HG02884 (cell line): ENCODE measurements at regions not wholly inside any gene's neighbourhood (a gene's known extent, or its start where the extent isn't known, plus 50 kb on each side); places are given as distances from the start of the nearest gene placed in this dataset.
A peak's percentile ranks its signal among the peaks of the same experiment; 100 is the strongest.

Source experiments
- ATAC-seq: cut with Tn5 transposase; IDR thresholded peaks from one replicate; pipeline ENCODE4 v1.9.1; 2021; ENCODE audit warnings: mild to moderate bottlenecking, moderate library complexity; ENCODE audit not compliant: unreplicated experiment

- ATAC-seq, result no peak
Observed at GRCh38 chrX:7409866-7410265, 261.9 kb upstream of the PUDP start.

- no peak for ATAC-seq
Observed at GRCh38 chrX:7399373-7399772, 251.4 kb upstream of the PUDP start.

- no peak for ATAC-seq
Observed at GRCh38 chrX:7390441-7390840, 242.5 kb upstream of the PUDP start.

DNA sequence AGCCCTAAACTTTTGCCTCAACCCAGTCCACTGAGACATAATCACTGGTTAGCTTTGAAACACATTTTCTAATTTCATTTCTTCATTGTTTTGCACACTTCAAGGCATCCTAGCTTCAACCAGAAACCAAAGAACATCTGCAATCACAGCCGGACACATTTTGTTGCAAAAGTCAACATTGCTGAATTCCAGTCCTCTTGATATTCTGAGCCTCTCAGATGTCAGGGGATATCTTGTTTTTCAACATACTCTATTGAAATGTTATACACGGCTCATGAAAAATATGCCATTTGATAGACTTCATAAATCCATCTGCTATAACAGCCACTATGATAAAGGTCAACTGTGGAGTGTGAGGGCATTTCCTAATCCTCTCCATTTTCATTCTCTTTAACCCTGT is 241.6 kb upstream of the PUDP start:
- ATAC-seq, result no peak

GRCh38 chrX:7385131-7385530 is 237.2 kb upstream of the PUDP start:
- ATAC-seq, result no peak

- no peak for ATAC-seq
Observed at GRCh38 chrX:7378406-7378805, 230.5 kb upstream of the PUDP start.

DNA sequence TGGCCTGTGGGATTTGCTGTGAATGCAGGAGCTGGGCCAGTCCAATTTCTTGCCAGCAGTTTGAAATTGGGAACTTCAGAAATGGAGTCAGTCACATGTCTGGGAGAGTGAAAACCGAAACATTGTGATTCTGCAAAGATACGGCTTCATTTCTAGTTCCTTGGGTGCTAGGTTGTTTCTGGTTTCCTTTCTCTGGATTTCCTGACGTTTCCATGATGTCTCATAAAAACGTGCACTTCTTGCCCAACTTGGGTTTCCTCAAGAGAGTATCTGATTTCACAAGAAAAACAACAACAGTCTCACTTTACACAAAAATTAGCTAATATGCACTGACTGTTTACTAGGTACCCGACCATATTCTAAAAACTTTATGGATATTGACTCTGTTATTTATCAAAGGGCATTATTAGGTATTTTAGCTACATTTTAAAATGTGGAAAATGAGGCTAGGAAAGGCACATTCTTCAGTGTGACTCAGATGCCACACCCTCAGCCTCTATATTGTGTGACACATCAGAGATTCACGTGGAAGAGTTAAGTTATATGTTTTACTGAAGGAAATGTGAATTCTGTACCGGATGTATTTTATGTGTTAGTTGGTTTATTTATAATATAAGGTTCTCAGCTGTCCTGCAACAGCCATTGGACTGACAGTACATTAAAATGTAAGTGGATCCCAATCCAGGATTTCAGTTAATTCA is 225.0 kb upstream of the PUDP start:
- no peak for ATAC-seq

DNA sequence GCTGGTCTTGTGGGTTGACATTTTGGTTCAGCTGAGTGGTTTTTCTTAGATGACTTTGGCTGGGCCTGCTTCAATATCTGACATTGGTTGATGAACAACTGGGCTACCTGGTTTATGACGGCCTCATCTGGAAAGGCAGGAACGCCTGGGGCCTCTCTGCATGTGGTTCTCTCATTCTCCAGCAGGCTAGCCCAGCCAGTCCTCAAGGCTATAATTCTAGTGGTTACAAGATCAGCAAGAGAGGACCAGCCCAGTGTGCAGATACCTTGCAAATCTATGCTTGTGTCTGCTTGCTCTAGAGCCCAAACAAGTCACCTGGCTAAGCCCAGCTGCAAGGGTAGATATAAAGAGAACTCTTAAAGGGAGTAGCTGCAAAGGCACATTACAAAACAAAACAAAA is 214.2 kb upstream of the PUDP start:
- no peak for ATAC-seq

DNA sequence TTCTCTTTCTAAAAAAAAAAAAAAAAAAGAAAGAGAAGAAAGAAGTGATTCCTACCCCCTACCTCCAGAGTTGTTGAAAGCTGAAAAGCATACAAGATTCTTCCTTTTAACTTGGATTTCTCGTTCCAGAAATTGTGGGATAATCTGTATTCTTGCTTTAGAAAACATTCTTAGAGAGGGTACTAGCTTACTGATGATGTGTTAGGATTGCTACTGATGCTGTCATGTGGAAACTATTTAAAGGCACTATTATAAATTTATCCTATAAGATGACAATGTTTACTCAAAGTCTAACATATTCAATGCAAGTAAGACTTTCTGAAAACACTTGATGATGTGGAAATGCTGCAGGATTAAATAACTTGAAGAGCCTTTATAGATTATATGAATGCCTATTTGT is 204.0 kb upstream of the PUDP start:
- no peak for ATAC-seq

GRCh38 chrX:7347465-7347864 is 199.5 kb upstream of the PUDP start:
- ATAC-seq, result no peak

DNA sequence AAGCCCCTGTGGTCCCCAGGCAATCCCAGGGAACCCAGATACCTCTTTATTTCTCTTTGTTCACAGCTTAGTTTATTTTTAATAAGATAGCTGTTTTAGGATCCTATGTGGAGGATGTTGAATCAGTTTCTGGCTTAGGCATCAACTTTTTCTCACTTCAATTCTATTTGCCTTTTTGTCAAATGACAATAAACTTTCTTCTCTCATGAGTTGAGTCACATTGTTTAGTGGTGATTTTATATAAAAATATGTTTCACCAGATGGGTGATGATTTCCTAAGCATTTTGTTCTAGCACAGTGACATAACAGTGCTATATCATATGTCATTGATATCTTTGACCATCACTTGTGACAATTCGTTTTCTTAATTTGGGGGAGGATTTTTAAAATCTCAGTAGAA is 198.1 kb upstream of the PUDP start:
- no peak for ATAC-seq

DNA sequence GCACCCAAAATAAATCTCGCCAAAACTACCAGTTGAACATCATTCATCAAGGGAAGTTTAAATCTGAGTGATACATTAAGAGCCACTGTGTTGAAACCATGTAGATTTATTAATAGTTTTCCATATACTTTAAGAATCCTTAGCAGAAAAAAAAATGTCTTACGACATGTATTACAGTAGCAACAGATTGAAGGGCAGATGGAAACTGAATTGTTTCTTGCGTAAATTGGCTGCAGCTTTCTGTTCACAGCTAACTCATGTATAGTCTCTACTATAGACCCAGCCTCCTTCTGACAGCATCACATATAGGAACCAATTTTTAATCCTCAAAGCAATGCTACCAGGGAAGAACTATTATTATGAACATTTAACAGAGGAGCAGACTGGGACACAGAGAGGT is 195.2 kb upstream of the PUDP start:
- no peak for ATAC-seq

DNA sequence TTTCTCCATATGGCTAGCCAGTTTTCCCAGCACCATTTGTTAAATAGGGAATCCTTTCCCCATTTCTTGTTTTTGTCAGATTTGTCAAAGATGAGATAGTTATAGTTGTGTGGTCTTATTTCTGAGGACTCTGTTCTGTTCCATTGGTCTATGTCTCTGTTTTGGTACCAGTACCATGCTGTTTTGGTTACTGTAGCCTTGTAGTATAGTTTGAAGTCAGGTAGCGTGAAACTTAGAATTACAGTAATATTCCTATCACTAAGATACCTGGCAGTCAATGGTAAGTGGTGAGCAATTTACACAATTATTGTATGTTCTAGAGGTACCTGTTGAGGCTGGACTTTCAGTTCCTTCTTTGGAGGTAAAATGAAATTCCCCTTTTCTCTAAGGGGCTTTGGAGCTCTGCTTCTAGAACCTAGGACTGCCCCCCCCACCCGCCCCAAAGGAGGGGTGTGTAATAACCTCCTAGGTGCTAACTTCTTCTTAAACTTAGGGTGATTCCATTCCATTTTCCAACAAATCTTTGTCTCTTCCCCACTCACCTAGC is 187.9 kb upstream of the PUDP start:
- peak; percentile 66 for ATAC-seq

DNA sequence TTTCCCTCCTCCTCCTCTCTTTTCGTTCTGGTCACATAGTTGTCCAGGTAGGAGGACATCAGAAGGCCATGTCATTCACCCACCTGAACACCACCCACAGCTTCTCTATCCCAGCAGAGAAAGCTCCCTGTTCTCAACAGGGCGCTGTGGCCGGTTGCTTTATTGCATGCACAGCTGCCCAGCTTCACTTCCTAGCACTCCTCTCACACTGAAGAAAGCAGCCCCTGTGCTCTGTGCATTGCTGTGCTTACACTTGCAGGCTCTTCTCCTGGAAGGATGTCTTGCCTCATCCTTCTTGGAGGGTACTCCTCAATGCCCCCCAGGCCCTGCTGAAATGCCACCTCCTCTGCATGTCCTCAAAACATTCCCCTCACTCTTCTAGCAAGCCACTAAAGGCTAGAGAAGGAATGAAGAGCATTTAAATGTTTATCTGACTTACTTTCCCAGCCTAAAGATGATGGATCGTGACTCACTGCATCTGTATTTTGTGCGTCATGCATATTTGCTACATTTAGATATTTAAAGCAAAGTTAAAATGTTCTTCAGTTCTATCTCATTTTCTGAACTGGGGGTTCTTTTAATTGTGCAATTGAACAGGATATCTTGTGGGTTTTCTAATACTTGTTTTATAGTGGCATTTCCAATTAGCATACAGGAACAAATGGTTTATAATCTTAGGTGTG is 186.4 kb upstream of the PUDP start:
- ATAC-seq, result no peak

GRCh38 chrX:7330971-7331746 is 183.2 kb upstream of the PUDP start:
- no peak for ATAC-seq

GRCh38 chrX:7330556-7330955 is 182.6 kb upstream of the PUDP start:
- no peak for ATAC-seq

DNA sequence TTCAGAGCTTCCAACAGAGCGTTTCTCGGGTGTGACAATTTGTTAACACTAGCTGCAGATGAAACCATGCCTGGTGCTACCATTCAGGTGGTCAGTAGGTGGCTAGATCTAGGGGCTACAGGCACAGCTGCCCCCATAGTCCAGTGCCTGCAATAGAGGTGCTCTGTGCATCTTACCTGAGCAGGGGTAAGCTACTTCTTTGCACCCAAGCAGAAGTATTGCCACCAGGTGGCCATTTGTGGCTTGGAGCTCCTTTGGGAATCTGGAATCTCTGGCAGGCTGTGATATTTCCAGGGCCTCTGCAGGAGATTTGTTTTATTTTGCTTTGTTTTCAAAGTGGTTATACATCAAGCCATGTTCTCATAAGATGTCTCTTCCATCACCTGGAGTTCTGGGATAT is 170.7 kb upstream of the PUDP start:
- no peak for ATAC-seq

DNA sequence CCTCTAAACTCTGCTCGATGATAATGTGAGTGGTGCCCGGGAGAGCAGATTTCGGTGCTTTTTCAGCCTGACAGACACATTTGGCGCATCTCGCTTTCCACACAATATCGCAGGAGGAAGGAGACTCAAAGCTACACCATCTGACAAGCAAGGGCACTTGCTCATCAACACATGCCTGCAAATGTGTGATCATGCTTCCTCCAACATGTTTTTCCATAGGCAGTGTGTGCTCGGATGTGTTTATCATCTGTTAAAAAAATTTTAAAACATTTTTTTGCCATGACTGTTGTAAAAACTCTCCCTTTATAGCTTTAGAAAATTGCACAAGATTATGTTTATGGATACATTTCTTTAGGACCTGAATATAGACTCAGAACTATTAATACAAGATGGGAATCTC is 170.3 kb upstream of the PUDP start:
- no peak for ATAC-seq

GRCh38 chrX:7316887-7317286 is 168.9 kb upstream of the PUDP start:
- ATAC-seq, result no peak

GRCh38 chrX:7316280-7316679 is 168.3 kb upstream of the PUDP start:
- ATAC-seq, result no peak

GRCh38 chrX:7314425-7314824 is 166.5 kb upstream of the PUDP start:
- ATAC-seq, result no peak

DNA sequence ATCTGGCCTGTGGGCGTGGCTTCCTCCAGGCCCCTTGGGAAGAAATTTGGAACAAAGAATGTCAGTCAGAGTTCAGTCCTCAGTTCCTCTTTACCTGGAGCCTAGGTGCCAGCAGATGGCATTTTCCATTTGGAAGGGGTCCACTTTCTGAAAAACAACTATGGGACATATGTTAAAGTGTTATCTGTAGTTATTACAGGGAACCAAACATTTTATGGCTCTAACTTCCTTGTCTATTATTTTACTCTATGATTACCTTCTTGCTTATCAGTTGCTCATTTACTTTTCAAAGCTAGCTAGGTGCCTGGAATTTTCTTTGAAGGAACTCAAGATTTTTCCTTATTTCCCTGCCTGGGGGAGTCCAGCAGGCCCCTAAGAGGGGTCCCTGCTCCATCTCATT is 159.8 kb upstream of the PUDP start:
- ATAC-seq, result no peak
